OCI-LY3 (cell line): ENCODE measurements at regions not wholly inside any gene's neighbourhood (a gene's known extent, or its start where the extent isn't known, plus 50 kb on each side); places are given as distances from the start of the nearest gene placed in this dataset.

Experiments
- H2AFZ ChIP-seq: fragments of 200-600, 300-600 bp; shearing (Covaris generic); 2 replicates; pipeline ENCODE4 v1.6.0; 2014; ENCODE audit warnings: antibody characterized with exemption, low read depth, low read length
- H3K27ac ChIP-seq: fragments of 200-600, 300-600 bp; sonication (generic); 2 replicates; pipeline ENCODE4 v1.5.1; 2014; ENCODE audit warnings: mild to moderate bottlenecking, low read length, moderate library complexity, mixed read lengths
- H3K27me3 ChIP-seq: fragments of 200-600, 300-600 bp; sonication (generic); 2 replicates; pipeline ENCODE4 v1.6.1; 2014; ENCODE audit warnings: low read depth, low read length, mixed read lengths
- H3K36me3 ChIP-seq: fragments of 200-600, 300-600 bp; sonication (generic); replicated peaks from 2 replicates; pipeline ENCODE3; 2014; ENCODE audit warnings: low read depth, low read length, mixed read lengths
- H3K4me1 ChIP-seq: fragments of 300-600, 200-600 bp; sonication (generic); 2 replicates; pipeline ENCODE4 v1.6.1; 2014; ENCODE audit warnings: low read length, mixed read lengths
- H3K4me2 ChIP-seq: fragments of 200-600, 300-600 bp; sonication (generic); 2 replicates; pipeline ENCODE4 v1.6.1; 2014; ENCODE audit warnings: low read length, mixed read lengths
- H3K4me3 ChIP-seq: fragments of 300-600, 200-600 bp; sonication (generic); 2 replicates; pipeline ENCODE4 v1.5.1; 2014; ENCODE audit warnings: antibody characterized with exemption, mild to moderate bottlenecking, low read length, moderate library complexity
- H3K79me2 ChIP-seq: fragments of 300-600, 200-600 bp; shearing (Covaris generic); 2 replicates; pipeline ENCODE4 v1.6.1; 2014; ENCODE audit warnings: mild to moderate bottlenecking, low read length, mixed read lengths
- H3K9ac ChIP-seq: fragments of 300-600, 200-600 bp; shearing (Covaris generic); 2 replicates; pipeline ENCODE4 v1.6.0; 2014; ENCODE audit warnings: mild to moderate bottlenecking, low read length, moderate library complexity
- H3K9me3 ChIP-seq: fragments of 200-600, 300-600 bp; shearing (Covaris generic); 2 replicates; pipeline ENCODE4 v1.6.1; 2014; ENCODE audit warnings: low read length, mixed read lengths; ENCODE audit not compliant: insufficient read depth
- H4K20me1 ChIP-seq: fragments of 200-600, 300-600 bp; sonication (generic); 2 replicates; pipeline ENCODE4 v1.6.1; 2016; ENCODE audit warnings: low read length, mixed read lengths; ENCODE audit not compliant: insufficient read depth
- EZH2phosphoT487 ChIP-seq: fragments of 200-600 bp; shearing (Covaris generic); IDR thresholded peaks from 2 replicates; pipeline ENCODE4 v1.6.1; 2018; ENCODE audit warnings: antibody characterized with exemption, mixed run types, low read depth
- TF ChIP-seq, protein P1 (sequence below): fragments of 200-600, 300-600 bp; sonication (generic); IDR thresholded peaks from 2 replicates; pipeline ENCODE4 v1.5.1; 2014; ENCODE audit warnings: antibody characterized with exemption, low read length, low read depth

DNA sequence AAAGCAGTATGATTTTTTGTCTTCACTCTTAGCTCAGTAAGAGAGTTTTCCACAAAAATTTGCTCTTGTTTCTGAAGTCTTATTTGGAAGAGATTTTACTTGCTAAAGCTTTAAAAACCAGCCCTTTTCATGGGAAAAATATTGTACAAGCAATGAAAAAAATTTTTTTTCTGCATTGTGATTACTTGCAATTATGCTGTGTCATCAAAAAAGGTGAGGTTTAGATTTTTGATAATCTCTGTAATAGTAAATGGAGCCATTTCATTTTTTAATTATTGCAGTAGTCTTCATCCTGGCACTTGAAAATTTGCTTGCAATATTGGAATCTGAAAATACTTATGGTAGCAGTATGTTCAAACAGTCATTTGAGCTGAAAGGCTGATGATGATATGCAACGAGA is 447.4 kb downstream of the SH2D4B start:
- 0 out of 2 replicates have a peak, but pooled peaks cover 2% of the 10 kb centered on the region for H3K4me1 ChIP-seq
- no peaks in the 10 kb centered on the region for H4K20me1 ChIP-seq
- no peak overlapping the region for H3K27ac ChIP-seq
- no peaks in the 10 kb centered on the region for H3K27me3 ChIP-seq
- TF ChIP-seq, protein P1, sequence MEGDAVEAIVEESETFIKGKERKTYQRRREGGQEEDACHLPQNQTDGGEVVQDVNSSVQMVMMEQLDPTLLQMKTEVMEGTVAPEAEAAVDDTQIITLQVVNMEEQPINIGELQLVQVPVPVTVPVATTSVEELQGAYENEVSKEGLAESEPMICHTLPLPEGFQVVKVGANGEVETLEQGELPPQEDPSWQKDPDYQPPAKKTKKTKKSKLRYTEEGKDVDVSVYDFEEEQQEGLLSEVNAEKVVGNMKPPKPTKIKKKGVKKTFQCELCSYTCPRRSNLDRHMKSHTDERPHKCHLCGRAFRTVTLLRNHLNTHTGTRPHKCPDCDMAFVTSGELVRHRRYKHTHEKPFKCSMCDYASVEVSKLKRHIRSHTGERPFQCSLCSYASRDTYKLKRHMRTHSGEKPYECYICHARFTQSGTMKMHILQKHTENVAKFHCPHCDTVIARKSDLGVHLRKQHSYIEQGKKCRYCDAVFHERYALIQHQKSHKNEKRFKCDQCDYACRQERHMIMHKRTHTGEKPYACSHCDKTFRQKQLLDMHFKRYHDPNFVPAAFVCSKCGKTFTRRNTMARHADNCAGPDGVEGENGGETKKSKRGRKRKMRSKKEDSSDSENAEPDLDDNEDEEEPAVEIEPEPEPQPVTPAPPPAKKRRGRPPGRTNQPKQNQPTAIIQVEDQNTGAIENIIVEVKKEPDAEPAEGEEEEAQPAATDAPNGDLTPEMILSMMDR, result no peak
- TF ChIP-seq EZH2phosphoT487, result no peak
- no peaks in the 10 kb centered on the region for H3K79me2 ChIP-seq
- no peak overlapping the region for H3K4me2 ChIP-seq
- H3K9ac ChIP-seq, result no peak overlapping the region
- H3K36me3 ChIP-seq, result no peaks in the 10 kb centered on the region
- H2AFZ ChIP-seq, result no peak overlapping the region
- H3K9me3 ChIP-seq, result no peaks in the 10 kb centered on the region
- H3K4me3 ChIP-seq, result no peak overlapping the region

DNA sequence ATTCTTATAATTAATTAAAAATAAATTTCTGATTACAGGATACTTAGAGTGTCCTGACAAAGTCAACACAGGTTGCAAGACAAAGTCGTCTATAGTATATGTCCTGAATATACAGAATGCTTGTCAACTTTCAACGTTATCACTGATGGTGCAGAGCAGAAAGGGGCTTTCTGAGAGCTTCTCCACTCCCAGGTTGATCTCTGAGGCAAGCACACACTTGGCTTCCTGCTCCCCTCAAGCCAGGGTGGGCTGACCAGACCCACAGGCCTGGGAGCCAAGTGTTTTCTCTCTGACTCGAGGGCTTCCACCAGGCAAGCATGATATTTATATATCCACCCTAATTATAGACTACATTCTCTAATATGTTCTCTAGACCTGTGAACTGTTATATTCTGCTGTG is 448.9 kb downstream of the SH2D4B start:
- TF ChIP-seq EZH2phosphoT487, result no peak
- TF ChIP-seq, protein P1, result no peak
- Histone ChIP-seq H3K36me3 (no peaks in the 10 kb centered on the region), H3K4me2 (no peak overlapping the region), H4K20me1 (no peaks in the 10 kb centered on the region), H3K79me2 (no peaks in the 10 kb centered on the region), H3K27me3 (no peaks in the 10 kb centered on the region), H3K27ac (no peak overlapping the region), H3K9me3 (no peaks in the 10 kb centered on the region), H3K9ac (no peak overlapping the region), H2AFZ (no peak overlapping the region), H3K4me3 (no peak overlapping the region), H3K4me1 (0 out of 2 replicates have a peak, but pooled peaks cover 2% of the 10 kb centered on the region)

DNA sequence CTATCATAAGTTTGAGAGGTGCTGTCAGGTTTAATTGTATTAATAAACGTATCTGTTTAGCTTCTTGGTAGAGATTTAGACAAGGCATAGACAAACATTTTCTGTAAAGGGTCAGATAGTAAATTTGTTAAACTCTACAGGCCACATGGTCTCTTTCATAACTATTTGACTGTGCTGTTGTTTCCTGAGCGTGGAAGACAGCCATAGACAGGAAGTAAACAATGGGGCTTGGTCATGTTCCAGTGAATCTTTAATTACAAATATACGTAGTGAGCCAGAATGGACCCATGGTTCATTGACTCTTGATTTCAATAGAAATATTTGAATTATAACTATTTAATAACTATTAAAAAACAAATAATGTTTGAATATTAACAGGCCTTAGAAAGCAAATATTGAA is 451.1 kb downstream of the SH2D4B start:
- 0 out of 2 replicates have a peak, but pooled peaks cover 2% of the 10 kb centered on the region for H3K4me1 ChIP-seq
- H3K4me2 ChIP-seq, result no peak overlapping the region
- H4K20me1 ChIP-seq, result no peaks in the 10 kb centered on the region
- H3K27me3 ChIP-seq, result no peaks in the 10 kb centered on the region
- no peak for TF ChIP-seq EZH2phosphoT487
- TF ChIP-seq, protein P1, result no peak
- no peak overlapping the region for H2AFZ ChIP-seq
- H3K36me3 ChIP-seq, result no peaks in the 10 kb centered on the region
- H3K4me3 ChIP-seq, result no peak overlapping the region
- no peak overlapping the region for H3K9ac ChIP-seq
- no peaks in the 10 kb centered on the region for H3K79me2 ChIP-seq
- no peak overlapping the region for H3K27ac ChIP-seq
- no peaks in the 10 kb centered on the region for H3K9me3 ChIP-seq

DNA sequence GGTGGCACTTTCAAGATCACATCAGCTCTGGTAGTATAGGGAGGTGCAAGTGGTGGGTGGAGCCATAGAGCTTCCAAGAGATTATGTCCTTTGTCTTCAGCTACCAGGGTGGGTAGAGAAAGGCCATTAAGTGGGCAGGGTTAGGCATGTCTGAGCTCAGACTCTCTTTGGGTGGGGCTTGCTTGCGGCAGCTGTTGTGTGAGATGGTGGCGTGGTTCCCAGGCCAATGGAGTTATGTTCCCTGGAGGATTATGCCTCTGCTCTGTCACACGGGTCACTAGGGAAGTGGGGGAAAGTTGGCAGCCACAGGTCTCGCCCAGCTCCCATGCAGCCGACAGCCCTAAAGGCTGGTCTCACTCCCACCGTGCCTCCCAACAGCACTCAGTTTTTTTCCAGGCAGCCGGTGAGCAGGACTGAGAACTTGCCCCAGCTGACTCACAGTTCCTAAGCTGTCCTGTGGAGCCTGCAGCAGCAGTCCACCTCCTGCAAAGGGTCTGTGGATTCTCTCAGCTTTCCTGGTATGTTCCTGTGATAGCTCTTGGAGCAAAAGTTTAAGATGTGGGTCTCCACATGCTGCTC is 459.0 kb downstream of the SH2D4B start:
- H3K9me3 ChIP-seq, result no peaks in the 10 kb centered on the region
- no peak overlapping the region for H3K9ac ChIP-seq

More for the DNA sequence above, 459.0 kb downstream of the SH2D4B start:
- Histone ChIP-seq H3K36me3 (no peaks in the 10 kb centered on the region), H3K4me3 (no peak overlapping the region), H4K20me1 (no peaks in the 10 kb centered on the region), H3K4me1 (no peaks in the 10 kb centered on the region), H3K27me3 (no peaks in the 10 kb centered on the region), H3K79me2 (no peaks in the 10 kb centered on the region), H3K4me2 (no peak overlapping the region), H2AFZ (no peak overlapping the region), H3K27ac (no peak overlapping the region)
- TF ChIP-seq, protein P1, result no peak
- TF ChIP-seq EZH2phosphoT487, result no peak
